ENCODE measurements at regions not wholly inside any gene's neighbourhood (a gene's known extent, or its start where the extent isn't known, plus 50 kb on each side); places are given as distances from the start of the nearest gene placed in this dataset.
A peak's percentile ranks its signal among the peaks of the same experiment; 100 is the strongest.

- no peak for DNase-seq (ENCODE audit: extremely low spot score)
- 53% methylated on average over 2 of the region's 2 CpGs for whole genome bisulfite sequencing
- intact Hi-C loops (cut with DNase I): no loop called here
- Histone ChIP-seq H3K4me1 (no peaks in the 10 kb centered on the region), H3K9me3 (peaks cover 0 to 9% (median 2%) of the 10 kb centered on the region in 4 donors), H3K4me3 (no peak overlapping the region), H3K36me3 (no peaks in the 10 kb centered on the region), H3K27me3 (no peaks in the 10 kb centered on the region), H3K27ac (replicated peaks in 1 of 4) (no peak overlapping the region)
- TF ChIP-seq EP300 (IDR thresholded peaks at IDR 0.05): no peak
- no peak for TF ChIP-seq POLR2A (IDR thresholded peaks at IDR 0.05; ENCODE audit: low read depth)
- no peak for TF ChIP-seq CTCF (IDR thresholded peaks at IDR 0.05)
- TF ChIP-seq POLR2AphosphoS5 (IDR thresholded peaks at IDR 0.05): no peak
Measured at GRCh38 chr11:119550053-119550752, 127.2 kb upstream of the THY1 start.

GRCh38 chr11:119547511-119547910, 124.5 kb upstream of the THY1 start:
- no peak for DNase-seq (ENCODE audit: extremely low spot score)
- Histone ChIP-seq H3K4me1 (no peaks in the 10 kb centered on the region), H3K27me3 (no peaks in the 10 kb centered on the region), H3K36me3 (no peaks in the 10 kb centered on the region), H3K27ac (replicated peaks in 1 of 4) (no peak overlapping the region), H3K4me3 (no peak overlapping the region), H3K9me3 (peaks cover 0 to 9% (median 2%) of the 10 kb centered on the region in 4 donors)
- no peak for TF ChIP-seq CTCF (IDR thresholded peaks at IDR 0.05)
- TF ChIP-seq EP300 (IDR thresholded peaks at IDR 0.05): no peak
- TF ChIP-seq POLR2AphosphoS5 (IDR thresholded peaks at IDR 0.05): no peak
- no peak for TF ChIP-seq POLR2A (IDR thresholded peaks at IDR 0.05; ENCODE audit: low read depth)
- 85% methylated on average over 4 of the region's 5 CpGs for WGBS
- intact Hi-C loops (cut with DNase I): no loop called here

- H3K27ac ChIP-seq (replicated peaks in 1 of 4): no peak overlapping the region
- intact Hi-C loops (cut with DNase I): no loop called here
- no peaks in the 10 kb centered on the region for H3K27me3 ChIP-seq
- H3K4me3 ChIP-seq: no peak overlapping the region
- TF ChIP-seq POLR2A (IDR thresholded peaks at IDR 0.05; ENCODE audit: low read depth): no peak
- TF ChIP-seq POLR2AphosphoS5 (IDR thresholded peaks at IDR 0.05): no peak
- no peak for TF ChIP-seq EP300 (IDR thresholded peaks at IDR 0.05)
- no peak for TF ChIP-seq CTCF (IDR thresholded peaks at IDR 0.05)
- H3K36me3 ChIP-seq: no peaks in the 10 kb centered on the region
- peaks cover 0 to 9% (median 2%) of the 10 kb centered on the region in 4 donors for H3K9me3 ChIP-seq
- H3K4me1 ChIP-seq: no peaks in the 10 kb centered on the region
- WGBS: 85% methylated on average over 10 of the region's 13 CpGs
- peak; percentile 75 for DNase-seq (ENCODE audit: extremely low spot score)
Measured at GRCh38 chr11:119545978-119546915, 123.3 kb upstream of the THY1 start.

- Histone ChIP-seq H3K27ac (replicated peaks in 1 of 4) (no peak overlapping the region), H3K4me1 (no peaks in the 10 kb centered on the region), H3K36me3 (no peaks in the 10 kb centered on the region), H3K27me3 (no peaks in the 10 kb centered on the region), H3K4me3 (no peak overlapping the region), H3K9me3 (no peaks in the 10 kb centered on the region)
- WGBS: 80% methylated on average over 1 of the region's 7 CpGs
- no peak for TF ChIP-seq POLR2A (IDR thresholded peaks at IDR 0.05; ENCODE audit: low read depth)
- no peak for TF ChIP-seq POLR2AphosphoS5 (IDR thresholded peaks at IDR 0.05)
- intact Hi-C loops (cut with DNase I): no loop called here
- no peak for DNase-seq (ENCODE audit: extremely low spot score)
Measured at GRCh38 chr11:119540370-119541125, 117.6 kb upstream of the THY1 start.
